Fibroblast of lung (primary cell): ENCODE measurements at regions not wholly inside any gene's neighbourhood (a gene's known extent, or its start where the extent isn't known, plus 50 kb on each side); places are given as distances from the start of the nearest gene placed in this dataset.

Source experiments
- DNase-seq, 2 donors: peaks; one replicate each; pipeline versions ENCODE4 v3.0.0 to v3.0.0-alpha.2; 2010; ENCODE audit warnings: low read depth in 2 of 2
- H2AFZ ChIP-seq: 2 replicates; pipeline ENCODE4 v1.5.1; 2012; ENCODE audit warnings: low read length, control low read depth, inconsistent platforms
- H3K27ac ChIP-seq: 2 replicates; pipeline ENCODE4 v1.5.1; 2011; ENCODE audit warnings: low read length, control low read depth; ENCODE audit not compliant: insufficient read depth
- H3K27me3 ChIP-seq: 2 replicates; pipeline ENCODE4 v1.5.1; 2011; ENCODE audit warnings: mild to moderate bottlenecking, low read length; ENCODE audit not compliant: control insufficient read depth, insufficient read depth
- H3K36me3 ChIP-seq: 2 replicates; pipeline ENCODE4 v1.5.1; 2011; ENCODE audit warnings: low read length; ENCODE audit not compliant: control insufficient read depth, insufficient read depth
- H3K4me1 ChIP-seq: 2 replicates; pipeline ENCODE4 v1.5.1; 2011; ENCODE audit warnings: low read length; ENCODE audit not compliant: control insufficient read depth, insufficient read depth; ENCODE audit errors: extremely low read depth
- H3K4me2 ChIP-seq: 2 replicates; pipeline ENCODE4 v1.5.1; 2011; ENCODE audit warnings: low read length, control low read depth; ENCODE audit not compliant: insufficient read depth; ENCODE audit errors: extremely low read depth
- H3K4me3 ChIP-seq, 4 experiments: fragments of 200-600 bp in 1 of 4; sonication (generic) in 1 of 4; replicated peaks in 1 of 4; 2 replicates each; pipeline ENCODE4 v1.5.1; 2011 to 2016; ENCODE audit warnings: low read length in 4 of 4, low read depth in 3 of 4, mild to moderate bottlenecking in 3 of 4, control low read depth in 2 of 4, inconsistent platforms in 1 of 4, mixed read lengths in 1 of 4; ENCODE audit not compliant: insufficient read depth in 1 of 4; ENCODE audit errors: control extremely low read depth in 1 of 4
- H3K79me2 ChIP-seq: 2 replicates; pipeline ENCODE4 v1.5.1; 2012; ENCODE audit warnings: mild to moderate bottlenecking, low read length, inconsistent platforms; ENCODE audit not compliant: control insufficient read depth, insufficient read depth
- H3K9ac ChIP-seq: 2 replicates; pipeline ENCODE4 v1.5.1; 2011; ENCODE audit warnings: mild to moderate bottlenecking, low read length, control low read depth; ENCODE audit not compliant: insufficient read depth
- H3K9me3 ChIP-seq: 2 replicates; pipeline ENCODE4 v1.5.1; 2012; ENCODE audit warnings: low read depth, low read length; ENCODE audit not compliant: control insufficient read depth, insufficient read depth
- H4K20me1 ChIP-seq: 2 replicates; pipeline ENCODE4 v1.5.1; 2011; ENCODE audit warnings: low read length; ENCODE audit not compliant: control insufficient read depth, insufficient read depth; ENCODE audit errors: extremely low read depth
- EZH2 ChIP-seq: IDR thresholded peaks from 2 replicates; pipeline ENCODE4 v1.5.1; 2012; ENCODE audit warnings: low read length, control low read depth, mild to moderate bottlenecking; ENCODE audit errors: missing control alignments
- TF ChIP-seq, protein P1 (sequence below), 2 donors: IDR thresholded peaks in 1 of 2; conservative IDR thresholded peaks in 1 of 2; 1 replicate in 1 of 2; 2 replicates in 1 of 2; pipeline ENCODE4 v1.5.1; 2011 to 2012; ENCODE audit warnings: low read length in 2 of 2, control low read depth in 1 of 2, inconsistent platforms in 1 of 2, low read depth in 1 of 2, mild to moderate bottlenecking in 1 of 2

DNA sequence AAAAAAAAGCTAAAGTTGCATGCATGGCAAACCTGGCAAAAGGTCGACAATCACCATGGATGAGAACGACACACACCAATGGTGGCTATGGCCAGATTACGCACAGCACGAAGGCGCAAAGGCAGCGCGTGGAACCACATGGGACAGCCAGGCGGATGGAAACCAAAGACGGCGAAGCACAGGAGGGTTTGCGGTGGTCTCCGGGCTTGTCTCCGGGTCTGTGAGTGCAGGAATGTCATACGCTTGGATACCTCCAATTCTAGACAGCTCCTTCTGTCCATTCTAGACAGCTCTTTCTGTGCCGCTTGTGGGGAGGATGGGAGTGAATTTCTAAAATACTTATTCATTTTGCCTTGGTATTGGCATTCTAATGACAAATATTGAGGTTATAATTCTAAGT is 685.4 kb downstream of the BRD1 start:
- DNase-seq, result no peak
- TF ChIP-seq, protein P1, sequence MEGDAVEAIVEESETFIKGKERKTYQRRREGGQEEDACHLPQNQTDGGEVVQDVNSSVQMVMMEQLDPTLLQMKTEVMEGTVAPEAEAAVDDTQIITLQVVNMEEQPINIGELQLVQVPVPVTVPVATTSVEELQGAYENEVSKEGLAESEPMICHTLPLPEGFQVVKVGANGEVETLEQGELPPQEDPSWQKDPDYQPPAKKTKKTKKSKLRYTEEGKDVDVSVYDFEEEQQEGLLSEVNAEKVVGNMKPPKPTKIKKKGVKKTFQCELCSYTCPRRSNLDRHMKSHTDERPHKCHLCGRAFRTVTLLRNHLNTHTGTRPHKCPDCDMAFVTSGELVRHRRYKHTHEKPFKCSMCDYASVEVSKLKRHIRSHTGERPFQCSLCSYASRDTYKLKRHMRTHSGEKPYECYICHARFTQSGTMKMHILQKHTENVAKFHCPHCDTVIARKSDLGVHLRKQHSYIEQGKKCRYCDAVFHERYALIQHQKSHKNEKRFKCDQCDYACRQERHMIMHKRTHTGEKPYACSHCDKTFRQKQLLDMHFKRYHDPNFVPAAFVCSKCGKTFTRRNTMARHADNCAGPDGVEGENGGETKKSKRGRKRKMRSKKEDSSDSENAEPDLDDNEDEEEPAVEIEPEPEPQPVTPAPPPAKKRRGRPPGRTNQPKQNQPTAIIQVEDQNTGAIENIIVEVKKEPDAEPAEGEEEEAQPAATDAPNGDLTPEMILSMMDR (conservative IDR thresholded peaks at IDR 0.05 in 1 of 2, IDR thresholded peaks at IDR 0.05 in 1 of 2; ENCODE audit: low read depth in 1 of 2, low read length in 2 of 2), result no peak
- TF ChIP-seq EZH2, result no peak
- H3K27ac ChIP-seq, result no peak overlapping the region
- H3K9ac ChIP-seq, result no peak overlapping the region
- no peaks in the 10 kb centered on the region for H3K27me3 ChIP-seq
- no peaks in the 10 kb centered on the region for H3K4me1 ChIP-seq
- no peak overlapping the region for H3K4me3 ChIP-seq
- no peaks in the 10 kb centered on the region for H3K9me3 ChIP-seq
- H3K79me2 ChIP-seq, result no peaks in the 10 kb centered on the region
- no peak overlapping the region for H2AFZ ChIP-seq
- H3K36me3 ChIP-seq, result no peaks in the 10 kb centered on the region
- H3K4me2 ChIP-seq, result no peak overlapping the region
- no peaks in the 10 kb centered on the region for H4K20me1 ChIP-seq

DNA sequence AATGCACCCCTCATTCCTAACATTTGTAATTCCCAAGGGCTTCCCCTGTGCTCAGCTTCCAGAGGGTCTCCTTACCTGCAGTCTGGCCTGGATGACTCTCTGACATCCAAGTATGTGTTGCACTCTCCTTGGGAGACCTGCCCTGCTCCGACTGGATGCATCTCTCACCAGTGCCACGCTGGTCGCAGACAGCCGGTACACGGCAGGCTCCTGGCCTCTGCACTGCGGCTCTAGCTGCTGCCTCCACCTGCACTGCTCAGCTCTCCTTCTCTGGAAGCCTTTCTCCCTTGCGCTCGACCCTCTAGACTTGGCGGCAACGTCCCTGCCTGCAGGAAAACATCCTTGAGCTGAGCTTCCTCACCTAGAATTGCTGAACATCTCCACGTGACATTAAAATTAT is 685.9 kb downstream of the BRD1 start:
- DNase-seq, result no peak

DNA sequence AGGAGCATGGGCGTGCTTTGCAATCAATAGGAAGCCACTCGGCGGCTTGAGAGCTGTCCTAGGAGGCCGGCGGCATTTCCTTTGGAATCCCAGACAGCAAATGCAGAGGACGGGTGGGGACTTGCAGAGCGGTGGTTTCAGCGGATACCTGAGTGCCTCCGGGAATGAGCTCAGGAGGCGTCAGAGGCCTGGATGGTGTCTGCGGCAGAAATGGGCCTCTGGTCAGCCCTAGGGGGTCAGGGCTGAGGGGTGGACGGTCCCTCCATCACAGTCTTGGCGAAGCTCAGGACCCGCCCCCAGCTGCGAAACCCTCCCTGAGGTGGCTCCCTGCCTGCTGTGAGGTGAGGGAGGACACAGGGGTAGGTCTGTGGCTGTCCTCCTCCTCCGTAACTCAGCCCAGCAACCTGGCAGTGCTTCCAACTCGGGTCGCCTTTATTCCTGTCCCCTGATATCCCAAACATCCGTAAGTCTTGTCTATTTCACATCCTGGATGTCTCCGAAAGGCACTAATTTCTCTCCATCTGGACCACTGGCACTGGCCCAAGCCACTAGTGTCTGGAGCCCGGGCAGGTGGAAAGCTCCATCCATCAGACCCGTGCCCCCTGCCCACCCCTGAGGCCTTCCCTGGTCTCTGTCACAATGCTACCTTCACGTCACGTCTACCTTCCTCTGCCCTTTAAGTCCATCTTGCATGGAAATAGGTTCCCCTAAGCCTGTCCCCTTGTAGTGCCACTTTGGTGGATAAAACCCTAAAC is 686.6 kb downstream of the BRD1 start:
- Histone ChIP-seq H3K4me3 (no peak overlapping the region), H2AFZ (no peak overlapping the region), H3K36me3 (no peaks in the 10 kb centered on the region), H3K9me3 (no peaks in the 10 kb centered on the region), H3K27me3 (no peaks in the 10 kb centered on the region), H3K27ac (no peak overlapping the region), H3K4me1 (no peaks in the 10 kb centered on the region), H4K20me1 (no peaks in the 10 kb centered on the region), H3K79me2 (no peaks in the 10 kb centered on the region), H3K4me2 (no peak overlapping the region), H3K9ac (no peak overlapping the region)
- no peak for DNase-seq
- TF ChIP-seq EZH2, result no peak
- TF ChIP-seq, protein P1 (conservative IDR thresholded peaks at IDR 0.05 in 1 of 2, IDR thresholded peaks at IDR 0.05 in 1 of 2; ENCODE audit: low read depth in 1 of 2, low read length in 2 of 2), result no peak

More for the DNA sequence above, 685.9 kb downstream of the BRD1 start:
- no peaks in the 10 kb centered on the region for H3K9me3 ChIP-seq
- H4K20me1 ChIP-seq, result no peaks in the 10 kb centered on the region
- H3K4me3 ChIP-seq, result no peak overlapping the region
- no peak overlapping the region for H3K9ac ChIP-seq
- H3K4me2 ChIP-seq, result no peak overlapping the region
- no peak overlapping the region for H3K27ac ChIP-seq
- TF ChIP-seq, protein P1 (conservative IDR thresholded peaks at IDR 0.05 in 1 of 2, IDR thresholded peaks at IDR 0.05 in 1 of 2; ENCODE audit: low read depth in 1 of 2, low read length in 2 of 2), result no peak
- no peak for TF ChIP-seq EZH2
- H3K36me3 ChIP-seq, result no peaks in the 10 kb centered on the region
- H3K27me3 ChIP-seq, result no peaks in the 10 kb centered on the region
- H2AFZ ChIP-seq, result no peak overlapping the region
- no peaks in the 10 kb centered on the region for H3K79me2 ChIP-seq
- H3K4me1 ChIP-seq, result no peaks in the 10 kb centered on the region
